HG02610 (cell line): ENCODE measurements at regions not wholly inside any gene's neighbourhood (a gene's known extent, or its start where the extent isn't known, plus 50 kb on each side); places are given as distances from the start of the nearest gene placed in this dataset.
"Not testable (repeated sequence)": the region's sequence is repeated elsewhere in the genome, so short reads cannot be mapped to it uniquely, and the experiment has no call there.

ENCODE experiments used
- ATAC-seq: cut with Tn5 transposase; IDR thresholded peaks from one replicate; pipeline ENCODE4 v1.9.1; 2021; ENCODE audit warnings: mild to moderate bottlenecking, moderate library complexity; ENCODE audit not compliant: unreplicated experiment

DNA sequence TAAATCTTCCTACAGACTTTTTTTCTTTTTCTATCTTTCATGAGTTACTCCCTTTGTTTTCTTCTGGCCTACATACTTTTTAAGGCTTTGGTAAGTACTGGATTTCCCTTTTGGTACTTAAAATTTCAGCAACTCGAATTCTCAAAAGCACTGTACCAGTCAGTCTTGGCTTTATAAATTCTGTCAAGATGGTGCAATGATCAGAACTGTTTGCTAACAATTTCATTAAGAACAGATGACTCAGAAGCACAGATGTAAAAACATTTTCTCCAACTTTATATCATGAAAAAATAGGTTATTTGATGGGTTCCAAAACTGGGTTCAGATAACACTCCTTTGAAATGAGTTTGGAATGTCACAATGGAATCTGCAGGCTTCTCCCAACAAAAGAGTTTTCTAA lies 1961.8 kb upstream of the FLRT2 start:
- ATAC-seq = no peak

DNA sequence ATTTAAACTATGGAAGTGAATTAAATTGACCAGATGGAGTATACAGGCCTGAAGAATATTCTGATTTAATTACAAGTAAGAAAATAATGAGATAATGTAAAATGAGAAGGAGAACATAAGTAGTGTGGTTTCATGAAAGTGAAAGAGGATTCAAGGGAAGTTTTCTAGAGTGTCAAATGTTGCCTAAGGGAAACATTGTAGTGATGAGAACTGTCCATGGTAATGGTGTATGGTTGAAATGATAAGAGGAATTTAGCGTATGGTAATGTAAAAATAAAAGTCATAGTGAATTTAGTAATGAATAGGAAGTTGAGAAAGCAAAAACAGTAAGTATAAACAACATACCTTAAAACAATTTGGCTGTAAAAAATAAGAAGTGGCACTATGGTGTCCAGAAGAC lies 1954.6 kb upstream of the FLRT2 start:
- no peak for ATAC-seq

DNA sequence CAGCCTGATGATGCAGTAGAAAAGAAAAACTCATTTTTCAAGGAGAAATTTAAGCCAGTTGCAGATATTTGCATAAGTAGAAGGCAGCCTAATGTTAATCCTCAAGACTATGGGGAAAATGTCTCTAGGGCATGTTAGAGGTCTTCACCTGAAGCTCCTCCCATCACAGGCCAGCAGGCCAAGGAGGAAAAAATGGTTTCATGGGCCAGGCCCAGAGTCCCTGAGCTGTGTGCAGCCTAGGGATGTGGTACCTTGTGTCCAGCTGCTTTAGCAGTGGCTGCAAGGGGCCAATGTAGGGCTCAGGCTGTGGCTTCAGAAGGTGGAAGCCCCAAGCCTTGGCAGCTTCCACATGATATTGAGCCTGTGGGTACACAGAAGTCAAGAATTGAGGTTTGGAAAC lies 1946.7 kb upstream of the FLRT2 start:
- ATAC-seq = no peak

DNA sequence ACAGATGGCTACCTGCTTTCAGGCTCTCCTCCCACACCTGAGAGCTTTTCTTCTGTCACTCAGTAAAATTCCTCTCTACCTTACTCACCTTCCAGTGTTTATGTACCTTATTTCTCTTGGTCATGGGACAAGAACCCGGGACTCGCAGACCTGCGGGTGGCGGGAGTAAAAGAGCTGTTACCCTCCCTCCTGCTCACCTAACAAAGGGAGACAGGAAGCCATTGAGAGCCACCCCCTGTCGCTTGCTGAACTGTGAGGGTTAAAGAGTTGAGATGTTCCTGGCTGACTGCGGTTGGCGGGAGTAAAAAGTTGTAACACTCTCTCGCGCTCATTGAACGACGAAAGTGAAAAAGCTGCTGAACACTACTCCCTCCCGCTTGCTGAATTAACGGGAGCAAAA lies 1935.1 kb upstream of the FLRT2 start:
- no peak for ATAC-seq

DNA sequence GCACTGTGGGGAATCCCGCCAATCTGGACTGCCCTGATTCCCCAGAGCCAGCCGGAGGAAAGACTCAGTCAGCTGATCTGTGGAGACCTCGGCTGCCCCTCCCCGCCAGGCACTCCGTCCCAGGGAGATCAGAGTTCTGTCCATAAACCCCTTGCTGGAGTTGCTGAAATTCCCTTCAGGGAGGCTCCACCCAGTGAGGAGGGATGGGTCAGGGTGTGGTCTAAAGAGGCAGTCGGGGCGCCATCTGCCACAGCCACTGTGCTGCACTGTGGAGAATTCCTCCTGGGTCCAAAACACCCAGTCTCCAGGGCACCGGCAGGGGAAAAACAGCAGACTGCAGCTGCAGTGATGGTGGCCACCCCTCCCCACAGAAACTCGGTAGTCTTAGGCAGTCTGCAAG lies 1922.3 kb upstream of the FLRT2 start:
- ATAC-seq = no peak

DNA sequence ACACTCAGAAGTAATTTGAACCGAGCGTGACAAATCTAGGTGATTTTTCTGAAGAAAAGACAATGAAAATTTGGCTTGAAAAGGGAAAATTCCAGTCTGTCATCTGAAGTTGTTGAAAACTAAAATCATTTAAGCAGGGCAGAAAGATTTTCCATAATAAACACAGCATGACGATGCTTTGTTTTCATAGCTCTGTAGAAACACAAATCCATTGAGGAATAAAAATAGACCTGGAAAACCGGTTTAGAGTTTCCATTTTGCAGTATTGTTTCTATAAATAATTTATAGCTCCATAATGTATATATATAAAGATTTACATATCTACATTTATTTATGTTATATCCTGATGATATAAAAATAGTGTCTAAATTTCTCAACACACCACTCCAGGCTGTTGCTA lies 1918.5 kb upstream of the FLRT2 start:
- no peak for ATAC-seq

DNA sequence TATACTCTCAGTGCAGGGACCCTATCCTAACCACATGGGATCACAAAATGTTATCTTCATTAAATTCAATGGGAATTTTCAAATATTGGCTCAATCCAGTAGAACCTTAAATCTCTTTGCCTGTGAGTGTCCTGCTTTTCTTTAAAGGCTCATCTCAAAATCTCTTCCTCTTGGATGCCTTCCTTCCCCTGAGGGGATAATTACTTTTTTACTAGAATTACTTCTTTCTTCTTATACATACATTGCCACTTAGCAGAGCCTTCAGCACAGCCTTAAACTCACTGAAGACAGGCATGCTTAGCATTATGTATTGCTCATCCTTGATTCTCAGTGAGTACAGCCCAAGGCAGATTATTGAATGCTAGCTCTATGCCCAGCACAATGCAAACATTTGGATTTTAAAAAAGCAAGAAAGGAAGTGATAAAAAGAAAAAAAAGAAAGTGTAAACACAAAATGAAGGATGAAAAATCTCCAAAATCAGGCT lies 1918.0 kb upstream of the FLRT2 start:
- ATAC-seq = no peak

DNA sequence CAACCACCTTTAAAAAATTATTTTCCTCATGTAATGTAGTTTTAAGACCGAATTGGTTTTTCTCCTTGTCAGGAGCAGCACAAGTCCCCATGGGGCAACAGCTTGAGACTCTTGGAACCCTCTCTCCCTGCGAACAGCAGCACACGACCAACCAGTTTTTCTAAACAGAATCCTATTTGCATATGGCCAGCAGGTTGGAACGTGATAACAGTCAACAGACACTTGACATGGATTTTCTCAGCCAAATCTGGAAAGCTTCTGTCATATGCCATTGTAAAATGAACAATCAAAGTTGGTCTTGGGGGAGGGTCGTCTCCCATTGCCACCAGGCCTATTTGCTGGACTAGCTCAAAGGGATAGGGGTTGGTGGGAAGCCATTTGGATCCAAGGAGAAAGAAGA lies 1915.0 kb upstream of the FLRT2 start:
- ATAC-seq = no peak

DNA sequence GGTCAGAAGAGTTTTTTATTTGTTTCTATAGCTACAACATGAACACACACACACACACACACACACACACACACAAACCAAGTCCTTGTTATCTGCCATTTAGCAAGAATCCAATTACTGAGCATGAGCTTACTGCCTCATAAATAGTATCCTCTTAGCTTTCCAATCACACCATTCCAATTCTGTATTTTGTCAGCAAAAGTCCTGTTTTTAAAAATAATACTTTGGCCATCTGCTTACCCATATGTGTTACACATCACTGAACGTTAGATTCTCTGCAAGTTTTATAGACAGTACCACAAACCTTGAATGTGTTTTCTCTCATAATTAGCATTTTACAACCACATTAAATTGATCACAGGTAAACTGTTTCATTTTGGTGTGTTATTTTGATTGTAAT lies 1905.4 kb upstream of the FLRT2 start:
- ATAC-seq = no peak

DNA sequence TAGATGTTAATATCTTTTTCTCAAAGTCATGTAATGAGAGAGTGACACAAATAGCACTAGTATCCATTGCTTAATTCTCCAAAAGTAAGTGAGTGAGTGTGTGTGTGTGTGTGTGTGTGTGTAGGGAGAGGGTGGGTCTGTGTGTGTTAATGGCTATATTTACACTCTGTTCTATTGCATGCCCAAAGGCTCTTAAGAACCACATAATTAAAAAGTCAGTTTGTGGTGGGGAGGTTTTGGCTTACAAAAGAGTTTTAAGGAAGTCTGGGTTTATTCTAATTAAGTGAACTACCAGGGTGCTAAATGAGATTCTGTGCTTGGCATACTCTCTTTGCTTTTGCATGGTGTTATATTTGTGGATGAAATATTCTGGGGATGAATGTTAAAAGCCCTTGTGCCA lies 1897.6 kb upstream of the FLRT2 start:
- no peak for ATAC-seq

DNA sequence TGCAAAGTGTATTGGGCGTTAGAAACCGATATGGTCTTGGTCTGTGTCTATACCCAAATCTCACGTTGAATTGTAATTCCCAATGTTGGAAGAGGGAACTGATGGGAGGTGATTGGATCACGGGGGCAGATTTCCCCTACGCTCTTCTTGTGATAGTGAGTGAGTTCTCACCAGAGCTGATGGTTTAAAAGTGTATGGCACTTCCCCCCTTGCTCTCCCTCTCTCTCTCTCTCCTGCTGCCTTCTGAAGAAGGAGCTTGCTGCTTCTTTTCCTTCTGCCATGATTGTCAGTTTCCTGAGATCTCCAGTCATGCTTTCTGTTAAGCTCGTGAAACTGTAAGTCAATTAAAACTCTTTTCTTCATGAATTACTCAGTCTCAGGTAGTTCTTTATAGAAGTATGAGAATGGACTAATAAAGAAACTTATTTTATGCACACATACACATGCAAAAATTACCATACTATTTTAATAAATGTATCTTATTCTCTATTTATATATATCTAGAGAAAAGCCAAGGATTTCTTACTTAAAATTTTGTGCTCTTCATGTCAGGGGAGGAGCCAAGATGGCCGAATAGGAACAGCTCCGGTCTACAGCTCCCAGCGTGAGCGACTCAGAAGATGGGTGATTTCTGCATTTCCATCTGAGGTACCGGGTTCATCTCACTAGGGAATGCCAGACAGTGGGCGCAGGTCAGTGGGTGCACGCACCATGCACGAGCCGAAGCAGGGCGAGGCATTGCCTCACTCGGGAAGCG lies 1891.0 kb upstream of the FLRT2 start:
- ATAC-seq = no peak

DNA sequence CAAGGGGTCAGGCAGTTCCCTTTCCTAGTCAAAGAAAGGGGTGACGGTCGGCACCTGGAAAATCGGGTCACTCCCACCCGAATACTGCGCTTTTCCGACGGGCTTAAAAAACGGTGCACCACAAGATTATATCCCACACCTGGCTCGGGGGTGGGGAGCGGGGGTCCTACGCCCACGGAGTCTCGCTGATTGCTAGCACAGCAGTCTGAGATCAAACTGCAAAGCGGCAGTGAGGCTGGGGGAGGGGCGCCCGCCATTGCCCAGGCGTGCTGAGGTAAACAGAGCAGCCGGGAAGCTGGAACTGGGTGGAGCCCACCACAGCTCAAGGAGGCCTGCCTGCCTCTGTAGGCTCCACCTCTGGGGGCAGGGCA lies 1890.5 kb upstream of the FLRT2 start:
- ATAC-seq = not testable (repeated sequence)

DNA sequence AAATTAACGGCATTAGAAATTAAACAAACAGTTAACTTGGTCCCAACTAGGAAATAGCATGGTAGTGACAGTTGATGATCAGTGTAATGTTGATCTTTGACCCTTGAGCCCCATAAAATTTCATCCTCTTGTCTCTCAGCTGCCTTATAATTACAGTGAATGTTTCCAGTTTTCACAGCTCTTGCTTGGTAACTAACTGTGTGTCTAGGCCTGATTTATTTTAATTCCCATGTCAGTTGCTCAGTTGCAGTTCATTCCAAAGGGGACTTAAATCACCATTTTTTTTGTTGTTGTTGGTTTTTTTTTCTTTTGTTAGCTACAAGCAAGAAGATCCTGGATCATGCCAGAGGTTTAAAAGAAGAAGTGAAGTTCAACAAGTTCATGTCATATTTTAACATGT lies 1883.7 kb upstream of the FLRT2 start:
- no peak for ATAC-seq

DNA sequence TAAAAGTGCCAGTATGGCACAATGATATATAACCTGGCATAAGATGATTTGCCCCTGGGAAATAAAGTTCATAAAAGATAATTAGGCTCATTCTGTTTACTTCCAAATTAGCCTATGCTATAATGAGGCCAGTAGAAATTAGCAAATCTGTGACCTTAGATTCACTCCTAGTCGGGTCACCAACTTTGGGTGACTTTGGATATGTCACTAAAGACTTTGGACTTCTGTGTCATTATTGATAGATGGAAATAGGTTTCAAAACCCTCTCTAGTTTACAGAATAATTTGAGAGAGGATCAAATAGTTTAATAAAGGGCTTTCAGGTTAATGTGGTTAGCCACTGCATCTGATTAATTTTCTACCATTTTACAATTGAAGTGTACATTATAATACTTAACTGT lies 1869.3 kb upstream of the FLRT2 start:
- no peak for ATAC-seq

DNA sequence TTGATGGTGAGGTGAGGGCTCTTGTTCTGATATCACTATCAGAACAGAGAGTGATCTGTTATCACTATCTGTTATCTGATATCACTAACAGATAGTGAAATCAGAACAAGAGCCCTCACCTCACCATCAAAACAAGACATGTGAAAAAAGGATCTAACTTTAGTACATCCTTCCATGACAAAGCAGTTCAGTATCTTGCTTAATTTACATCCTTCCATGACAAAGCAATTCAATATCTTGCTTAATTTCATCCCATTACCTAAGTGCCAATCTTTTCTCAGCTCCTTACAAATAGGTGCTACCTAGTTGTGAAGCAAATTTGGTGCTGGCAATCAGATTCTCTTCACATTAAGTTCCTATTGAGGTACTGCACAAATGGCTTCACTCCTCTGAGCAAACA lies 1865.6 kb upstream of the FLRT2 start:
- no peak for ATAC-seq

DNA sequence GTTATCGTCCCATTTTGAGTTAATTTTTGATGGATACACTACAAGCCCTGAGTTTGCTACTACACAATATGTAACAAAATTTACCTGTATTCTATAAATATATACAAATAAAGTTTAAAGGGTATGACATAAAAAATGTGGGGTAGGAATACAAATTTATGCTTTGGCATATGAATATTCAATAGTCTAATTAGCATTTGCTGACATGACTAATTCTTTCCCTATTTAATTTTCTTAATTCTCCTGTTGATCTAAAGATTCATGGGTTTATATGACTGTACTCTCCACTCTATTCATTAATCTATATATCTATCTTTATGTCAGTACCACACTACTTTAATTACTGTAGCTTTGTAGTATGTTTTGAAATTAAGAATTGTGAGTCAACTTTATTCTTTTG lies 1840.7 kb upstream of the FLRT2 start:
- ATAC-seq = no peak

DNA sequence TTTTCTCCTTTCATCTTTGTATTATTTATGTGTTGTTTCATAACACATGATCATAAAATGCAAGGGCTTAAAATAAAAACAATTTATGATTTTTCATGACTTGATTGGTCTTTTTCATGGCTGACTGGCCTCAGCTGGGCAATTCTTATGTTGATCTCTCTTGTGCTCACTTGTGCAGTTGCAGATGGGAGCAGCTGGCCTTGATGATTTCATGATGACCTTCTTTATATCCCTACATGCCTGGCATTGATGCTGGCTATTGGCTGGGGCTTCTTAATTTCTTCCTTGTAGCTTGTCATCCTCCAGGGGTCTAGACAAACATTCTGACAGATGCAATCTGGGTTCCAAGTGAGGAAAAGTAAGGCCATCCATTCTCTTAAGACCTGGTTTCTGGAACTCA lies 1832.8 kb upstream of the FLRT2 start:
- no peak for ATAC-seq

DNA sequence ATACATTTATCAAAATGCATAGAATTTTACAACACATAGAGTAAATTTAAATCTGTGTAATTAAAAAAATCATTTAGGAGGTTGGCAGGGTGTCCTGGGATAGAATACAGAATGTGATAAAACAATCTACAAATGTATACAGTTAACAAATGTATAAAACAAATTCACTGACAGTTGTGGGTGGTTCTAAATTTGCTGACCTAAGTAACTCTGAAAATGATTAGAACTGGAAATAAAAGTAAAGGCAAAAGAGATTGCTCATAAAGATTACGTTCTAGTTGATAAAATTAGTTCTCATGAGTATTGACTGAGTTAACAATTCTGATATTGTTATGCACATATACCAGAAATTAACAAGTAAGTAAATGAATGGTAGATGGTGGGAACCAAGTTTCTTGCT lies 1827.3 kb upstream of the FLRT2 start:
- no peak for ATAC-seq

DNA sequence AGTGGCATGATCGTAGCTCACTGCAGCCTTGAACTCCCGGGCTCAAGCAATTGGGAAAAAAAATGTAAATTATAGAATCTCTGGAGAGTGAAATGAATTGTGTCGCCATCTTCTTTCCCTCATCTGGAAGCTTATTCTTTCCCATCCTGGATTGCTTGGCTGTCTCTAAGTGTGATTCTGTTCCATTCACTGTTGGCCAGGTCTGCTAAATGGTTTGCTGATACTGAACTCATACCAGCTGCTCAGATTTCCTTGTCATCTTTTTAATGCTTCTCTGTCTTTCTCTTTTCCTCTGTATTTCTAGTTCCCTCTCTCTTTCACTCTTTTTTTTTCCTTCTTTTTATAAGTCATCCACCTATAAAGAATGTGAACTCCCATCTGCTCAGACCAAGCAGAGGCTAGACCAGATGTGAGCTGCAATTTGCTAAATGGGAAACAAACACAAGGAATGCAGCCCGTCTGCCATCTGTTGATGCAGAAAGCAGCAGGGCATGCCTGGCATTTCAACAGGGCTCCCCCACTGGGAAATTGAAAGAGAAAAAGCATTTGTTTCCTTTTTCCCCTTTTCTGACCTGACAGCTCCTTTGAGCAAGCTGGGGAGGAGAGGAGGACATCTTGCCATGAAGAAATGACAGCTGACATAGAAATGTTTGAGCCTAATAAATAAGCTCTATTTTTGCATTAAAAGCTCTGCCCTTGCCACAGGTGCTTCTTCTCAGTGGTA lies 1823.6 kb upstream of the FLRT2 start:
- no peak for ATAC-seq

DNA sequence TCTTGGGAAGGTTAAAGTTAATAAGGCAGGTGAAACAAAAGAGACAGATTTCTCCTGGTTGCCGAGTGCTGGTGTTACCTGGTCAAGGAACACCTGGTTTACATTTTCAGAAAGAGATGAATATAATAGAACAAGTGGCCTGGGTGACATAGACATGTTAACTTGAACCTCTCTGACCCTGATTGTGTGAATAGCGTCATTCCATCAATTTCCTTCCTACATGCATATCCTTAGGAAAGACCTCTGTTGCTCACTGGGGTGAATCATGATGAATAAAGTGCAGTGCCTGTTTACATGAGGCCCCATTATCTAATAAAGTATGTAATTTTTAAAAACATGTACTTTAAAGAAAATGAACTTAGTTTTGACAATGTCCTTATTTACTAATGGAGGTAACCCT lies 1822.9 kb upstream of the FLRT2 start:
- no peak for ATAC-seq

DNA sequence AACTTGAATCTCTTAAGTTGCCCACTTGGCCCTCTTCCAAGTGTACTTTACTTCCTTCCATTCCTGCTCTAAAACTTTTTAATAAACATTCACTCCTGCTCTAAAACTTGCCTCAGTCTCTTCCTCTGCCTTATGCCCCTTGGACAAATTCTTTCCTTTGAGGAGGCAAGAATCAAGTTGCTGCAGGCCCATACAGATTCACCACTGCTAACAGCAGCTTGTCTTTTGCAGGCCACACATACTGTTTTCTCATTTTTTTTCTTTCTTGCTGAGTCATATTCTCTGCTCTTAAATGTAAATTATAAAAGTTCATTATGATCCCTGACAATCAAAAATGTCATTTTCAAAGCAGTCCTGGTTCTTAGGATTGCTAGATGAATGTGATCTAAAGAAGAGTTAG lies 1820.8 kb upstream of the FLRT2 start:
- no peak for ATAC-seq

DNA sequence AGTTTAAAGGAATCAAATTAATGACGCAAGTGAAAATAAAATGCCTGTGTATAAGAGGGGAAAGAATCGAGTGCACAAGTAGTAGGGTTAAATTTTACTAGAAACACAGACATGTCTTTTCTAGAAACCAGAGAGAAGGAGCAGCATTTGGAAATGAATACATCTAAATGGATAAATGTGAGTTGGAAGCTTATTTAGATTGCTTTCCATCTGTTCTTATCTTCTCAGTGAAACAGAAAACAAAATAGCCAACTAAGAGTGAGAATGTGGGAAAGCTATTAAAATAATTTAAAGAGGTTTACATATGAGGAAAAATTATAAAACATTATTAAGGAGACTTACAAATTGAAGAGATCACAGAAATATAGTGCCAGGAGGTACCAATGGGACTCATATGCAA lies 1818.9 kb upstream of the FLRT2 start:
- no peak for ATAC-seq
